ENCODE measurements at regions not wholly inside any gene's neighbourhood (a gene's known extent, or its start where the extent isn't known, plus 50 kb on each side); places are given as distances from the start of the nearest gene placed in this dataset.
"Not testable (repeated sequence)": the region's sequence is repeated elsewhere in the genome, so short reads cannot be mapped to it uniquely, and the experiment has no call there.

DNA sequence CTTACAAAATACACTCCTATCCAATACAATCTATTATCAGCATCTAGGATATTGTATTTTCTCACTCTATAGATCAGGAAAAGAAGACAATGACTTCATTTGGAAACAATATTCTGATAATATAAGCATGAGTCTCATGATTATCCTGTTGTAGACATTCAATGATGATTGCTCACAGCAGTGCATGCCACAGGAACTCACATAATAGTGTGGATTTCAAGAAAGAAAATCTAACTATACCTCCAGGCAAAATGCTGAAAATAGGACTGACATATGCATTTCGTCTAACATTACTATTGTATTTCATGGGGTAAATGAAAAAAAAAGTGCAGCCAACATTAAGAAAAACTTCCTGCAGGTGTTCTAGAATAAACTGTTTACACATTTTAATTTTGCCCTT is 122.6 kb downstream of the POSTN start:
- ATAC-seq (ENCODE audit: insufficient number of reproducible peaks, low FRiP score, low read depth) (no peak), DNase-seq (ENCODE audit: low spot score) (no peak)
- Histone ChIP-seq H3K36me3 (no peaks in the 10 kb centered on the region), H3K9me3 (no peaks in the 10 kb centered on the region), H3K4me3 (no peak overlapping the region), H3K27ac (no peak overlapping the region), H3K27me3 (replicated peaks; ENCODE audit: insufficient read depth) (no peaks in the 10 kb centered on the region), H3K4me1 (ENCODE audit: control insufficient read depth in 1 of 2, low read depth in 2 of 2) (no peaks in the 10 kb centered on the region)
- TF ChIP-seq, protein P1, sequence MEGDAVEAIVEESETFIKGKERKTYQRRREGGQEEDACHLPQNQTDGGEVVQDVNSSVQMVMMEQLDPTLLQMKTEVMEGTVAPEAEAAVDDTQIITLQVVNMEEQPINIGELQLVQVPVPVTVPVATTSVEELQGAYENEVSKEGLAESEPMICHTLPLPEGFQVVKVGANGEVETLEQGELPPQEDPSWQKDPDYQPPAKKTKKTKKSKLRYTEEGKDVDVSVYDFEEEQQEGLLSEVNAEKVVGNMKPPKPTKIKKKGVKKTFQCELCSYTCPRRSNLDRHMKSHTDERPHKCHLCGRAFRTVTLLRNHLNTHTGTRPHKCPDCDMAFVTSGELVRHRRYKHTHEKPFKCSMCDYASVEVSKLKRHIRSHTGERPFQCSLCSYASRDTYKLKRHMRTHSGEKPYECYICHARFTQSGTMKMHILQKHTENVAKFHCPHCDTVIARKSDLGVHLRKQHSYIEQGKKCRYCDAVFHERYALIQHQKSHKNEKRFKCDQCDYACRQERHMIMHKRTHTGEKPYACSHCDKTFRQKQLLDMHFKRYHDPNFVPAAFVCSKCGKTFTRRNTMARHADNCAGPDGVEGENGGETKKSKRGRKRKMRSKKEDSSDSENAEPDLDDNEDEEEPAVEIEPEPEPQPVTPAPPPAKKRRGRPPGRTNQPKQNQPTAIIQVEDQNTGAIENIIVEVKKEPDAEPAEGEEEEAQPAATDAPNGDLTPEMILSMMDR (IDR thresholded peaks at IDR 0.05): no peak

DNA sequence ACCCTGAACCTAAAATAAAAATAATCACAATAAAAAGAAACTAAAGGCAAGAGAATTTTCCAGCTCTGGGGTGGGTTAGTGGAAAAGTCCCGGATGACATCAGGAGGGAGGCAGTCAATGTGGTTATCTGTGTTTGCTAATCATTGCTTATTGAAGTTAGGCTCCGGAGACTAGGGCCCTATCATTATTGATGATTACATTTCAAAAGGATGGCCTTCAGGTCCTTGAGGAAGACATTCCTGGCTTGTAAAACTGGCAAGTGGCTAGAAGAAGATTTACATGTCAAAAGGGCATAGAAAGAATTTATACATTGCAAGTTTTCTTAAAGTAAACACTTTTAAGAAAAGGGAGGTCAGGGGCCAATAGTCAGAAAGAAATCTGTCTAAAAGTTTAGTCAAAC is 123.4 kb downstream of the POSTN start:
- DNase-seq (ENCODE audit: low spot score) (no peak), ATAC-seq (ENCODE audit: insufficient number of reproducible peaks, low FRiP score, low read depth) (no peak)
- no peaks in the 10 kb centered on the region for H3K9me3 ChIP-seq
- no peaks in the 10 kb centered on the region for H3K36me3 ChIP-seq
- TF ChIP-seq, protein P1 (IDR thresholded peaks at IDR 0.05): no peak
- H3K27me3 ChIP-seq (replicated peaks; ENCODE audit: insufficient read depth): no peaks in the 10 kb centered on the region
- no peaks in the 10 kb centered on the region for H3K4me1 ChIP-seq (ENCODE audit: control insufficient read depth in 1 of 2, low read depth in 2 of 2)
- H3K4me3 ChIP-seq: no peak overlapping the region
- H3K27ac ChIP-seq: no peak overlapping the region

DNA sequence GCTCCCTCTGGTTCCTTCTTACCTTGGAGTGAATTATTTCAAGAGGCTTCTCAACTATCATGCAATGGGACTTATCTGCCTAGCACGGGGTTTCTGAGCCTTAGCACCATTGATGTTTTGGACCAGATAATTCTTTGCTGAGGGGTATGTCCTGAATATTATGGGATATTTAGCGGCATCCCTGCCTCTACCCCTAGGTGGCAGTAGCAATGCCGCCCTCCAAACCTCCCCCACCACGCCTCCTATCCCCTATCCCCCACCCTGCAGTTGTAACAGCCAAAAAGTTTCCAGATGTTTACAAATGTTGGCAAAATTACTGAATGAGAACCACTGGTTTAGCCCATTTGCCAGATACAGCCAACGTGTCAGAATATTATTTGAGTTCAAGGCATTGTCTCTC is 125.5 kb downstream of the POSTN start:
- no peak for ATAC-seq (ENCODE audit: insufficient number of reproducible peaks, low FRiP score, low read depth)
- H3K9me3 ChIP-seq: no peaks in the 10 kb centered on the region

DNA sequence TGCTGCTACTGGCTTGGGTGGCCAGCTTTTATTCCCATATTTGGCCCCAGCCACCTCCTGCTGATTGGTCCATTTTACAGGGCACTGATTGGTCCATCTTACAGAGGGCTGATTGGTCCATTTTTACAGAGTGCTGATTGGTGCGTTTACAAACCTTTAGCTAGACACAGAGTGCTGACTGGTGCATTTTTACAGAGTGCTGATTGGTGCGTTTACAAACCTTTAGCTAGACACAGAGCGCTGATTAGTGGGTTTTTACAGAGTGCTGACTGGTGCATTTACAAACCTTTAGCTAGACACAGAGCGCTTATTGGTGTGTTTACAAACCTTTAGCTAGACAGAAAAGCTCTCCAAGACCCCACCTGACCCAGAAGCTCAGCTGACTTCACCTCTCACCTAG is 126.3 kb downstream of the POSTN start:
- H3K9me3 ChIP-seq; H3K4me1 ChIP-seq (ENCODE audit: control insufficient read depth in 1 of 2, low read depth in 2 of 2); H3K4me3 ChIP-seq; H3K27me3 ChIP-seq (replicated peaks; ENCODE audit: insufficient read depth); H3K27ac ChIP-seq; ATAC-seq (ENCODE audit: insufficient number of reproducible peaks, low FRiP score, low read depth); DNase-seq (ENCODE audit: low spot score); H3K36me3 ChIP-seq: not testable (repeated sequence)

More for the DNA sequence above, 125.5 kb downstream of the POSTN start:
- DNase-seq (ENCODE audit: low spot score): no peak
- TF ChIP-seq, protein P1 (IDR thresholded peaks at IDR 0.05): no peak
- Histone ChIP-seq H3K27me3 (replicated peaks; ENCODE audit: insufficient read depth) (no peaks in the 10 kb centered on the region), H3K27ac (no peak overlapping the region), H3K4me3 (no peak overlapping the region), H3K36me3 (no peaks in the 10 kb centered on the region), H3K4me1 (ENCODE audit: control insufficient read depth in 1 of 2, low read depth in 2 of 2) (no peaks in the 10 kb centered on the region)

DNA sequence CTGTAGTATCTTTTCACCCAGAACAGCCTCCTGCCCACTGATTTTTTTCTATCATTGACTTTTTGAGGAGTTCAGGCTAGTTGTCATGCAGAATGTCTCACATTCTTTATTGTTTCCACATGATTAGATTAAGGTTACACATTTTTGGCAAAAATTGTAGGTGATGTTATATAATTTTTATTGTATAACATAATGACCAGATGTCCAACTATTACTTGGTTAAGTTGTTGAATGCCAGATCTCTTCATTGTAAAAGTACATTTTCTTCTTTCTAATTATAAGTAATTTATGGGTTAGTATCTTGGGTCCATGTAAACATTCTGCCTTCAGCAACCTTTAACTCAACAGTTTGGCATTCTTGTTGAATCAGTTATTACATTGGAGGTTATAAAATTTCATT is 138.4 kb downstream of the POSTN start:
- Histone ChIP-seq H3K36me3 (no peaks in the 10 kb centered on the region), H3K4me3 (no peak overlapping the region), H3K27me3 (replicated peaks; ENCODE audit: insufficient read depth) (no peaks in the 10 kb centered on the region), H3K9me3 (no peaks in the 10 kb centered on the region), H3K27ac (no peak overlapping the region), H3K4me1 (ENCODE audit: control insufficient read depth in 1 of 2, low read depth in 2 of 2) (no peaks in the 10 kb centered on the region)
- TF ChIP-seq, protein P1 (IDR thresholded peaks at IDR 0.05): no peak
- DNase-seq (ENCODE audit: low spot score) (no peak), ATAC-seq (ENCODE audit: insufficient number of reproducible peaks, low FRiP score, low read depth) (no peak)

DNA sequence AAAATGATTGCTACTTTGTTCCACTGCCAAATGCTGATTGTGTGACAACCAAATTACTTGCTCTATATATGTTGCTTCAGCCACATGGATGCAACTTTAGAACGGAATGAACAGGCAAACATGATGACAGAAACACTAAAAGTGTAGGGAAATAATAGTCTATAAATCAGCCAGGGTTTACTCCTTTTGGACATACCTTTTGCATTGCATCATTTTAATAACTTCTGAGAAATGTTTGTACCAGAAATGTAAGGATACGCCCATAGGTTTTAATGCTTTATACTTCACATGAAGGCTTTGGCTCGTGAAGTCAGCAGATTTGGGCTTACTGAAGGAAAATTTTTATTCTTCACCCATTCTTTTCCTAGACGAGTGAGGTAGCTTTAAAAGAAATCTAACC is 141.0 kb downstream of the POSTN start:
- TF ChIP-seq, protein P1 (IDR thresholded peaks at IDR 0.05): no peak
- DNase-seq (ENCODE audit: low spot score) (no peak), ATAC-seq (ENCODE audit: insufficient number of reproducible peaks, low FRiP score, low read depth) (no peak)
- no peaks in the 10 kb centered on the region for H3K4me1 ChIP-seq (ENCODE audit: control insufficient read depth in 1 of 2, low read depth in 2 of 2)
- H3K36me3 ChIP-seq: no peaks in the 10 kb centered on the region
- H3K4me3 ChIP-seq: no peak overlapping the region
- no peaks in the 10 kb centered on the region for H3K27me3 ChIP-seq (replicated peaks; ENCODE audit: insufficient read depth)
- H3K27ac ChIP-seq: no peak overlapping the region
- no peaks in the 10 kb centered on the region for H3K9me3 ChIP-seq

All from thoracic aorta (tissue), 2 donors.